Body of pancreas (tissue), 4 donors: ENCODE measurements at regions not wholly inside any gene's neighbourhood (a gene's known extent, or its start where the extent isn't known, plus 50 kb on each side); places are given as distances from the start of the nearest gene placed in this dataset.

Source experiments
- POLR2A ChIP-seq, 3 donors: fragments of 450-650 bp; IDR thresholded peaks; one replicate each; pipeline ENCODE4 v1.6.1; 2016; ENCODE audit warnings: antibody characterized with exemption in 3 of 3, mild to moderate bottlenecking in 2 of 3
- TF ChIP-seq, protein P1 (sequence below), 7 experiments: fragments of 450-650 bp in 4 of 7; fragments of 200-600 bp in 3 of 7; sonication (generic) in 3 of 7; IDR thresholded peaks; one replicate each; pipeline ENCODE4 v1.5.1; 2016 to 2019; ENCODE audit warnings: antibody characterized with exemption in 7 of 7

DNA sequence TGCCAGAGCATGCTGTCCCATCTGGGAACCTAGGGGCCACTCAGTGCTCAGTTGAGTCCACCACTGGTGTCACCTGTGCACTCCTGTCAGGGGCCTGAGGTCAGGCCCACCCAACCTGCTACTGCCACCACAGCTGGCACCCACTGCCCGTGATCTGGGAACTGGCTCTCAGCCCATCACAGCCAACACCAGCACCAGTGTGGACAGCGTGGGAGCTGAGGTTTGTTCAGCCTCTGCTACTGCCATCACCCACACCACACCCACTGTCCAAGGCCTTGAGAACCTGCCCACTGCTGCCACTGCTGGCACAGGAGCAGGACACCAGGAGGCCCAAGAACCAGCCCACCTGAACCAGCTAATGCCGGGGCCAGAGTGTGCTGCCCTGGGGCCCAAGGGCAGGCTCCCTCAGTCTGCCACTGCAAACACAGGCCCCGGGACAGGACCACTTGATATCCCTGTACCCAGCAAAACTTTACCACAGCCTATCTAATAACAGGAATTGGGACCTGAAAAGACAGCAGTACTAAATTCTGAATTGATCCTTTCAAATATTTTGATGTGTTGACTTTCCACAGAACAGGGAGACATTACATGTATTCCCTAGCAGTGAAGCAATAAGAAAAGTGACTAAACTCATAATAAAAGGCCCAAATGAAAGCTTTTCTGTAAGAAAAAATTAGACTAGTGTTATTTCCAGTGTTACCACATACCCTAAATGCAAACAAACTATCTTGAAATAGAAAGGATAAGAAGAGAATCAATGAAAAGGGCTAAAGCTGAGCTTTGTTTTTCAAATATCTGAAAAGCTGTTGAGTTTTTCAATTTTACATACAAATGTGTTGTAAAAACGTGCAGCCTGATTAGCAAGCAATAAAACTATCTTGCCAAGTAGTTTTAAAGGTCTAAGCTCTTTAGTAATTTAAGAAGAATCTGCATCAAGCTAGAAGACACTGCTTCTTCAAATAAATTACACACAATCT lies 640.7 kb downstream of the METTL4 start:
- TF ChIP-seq, protein P1, sequence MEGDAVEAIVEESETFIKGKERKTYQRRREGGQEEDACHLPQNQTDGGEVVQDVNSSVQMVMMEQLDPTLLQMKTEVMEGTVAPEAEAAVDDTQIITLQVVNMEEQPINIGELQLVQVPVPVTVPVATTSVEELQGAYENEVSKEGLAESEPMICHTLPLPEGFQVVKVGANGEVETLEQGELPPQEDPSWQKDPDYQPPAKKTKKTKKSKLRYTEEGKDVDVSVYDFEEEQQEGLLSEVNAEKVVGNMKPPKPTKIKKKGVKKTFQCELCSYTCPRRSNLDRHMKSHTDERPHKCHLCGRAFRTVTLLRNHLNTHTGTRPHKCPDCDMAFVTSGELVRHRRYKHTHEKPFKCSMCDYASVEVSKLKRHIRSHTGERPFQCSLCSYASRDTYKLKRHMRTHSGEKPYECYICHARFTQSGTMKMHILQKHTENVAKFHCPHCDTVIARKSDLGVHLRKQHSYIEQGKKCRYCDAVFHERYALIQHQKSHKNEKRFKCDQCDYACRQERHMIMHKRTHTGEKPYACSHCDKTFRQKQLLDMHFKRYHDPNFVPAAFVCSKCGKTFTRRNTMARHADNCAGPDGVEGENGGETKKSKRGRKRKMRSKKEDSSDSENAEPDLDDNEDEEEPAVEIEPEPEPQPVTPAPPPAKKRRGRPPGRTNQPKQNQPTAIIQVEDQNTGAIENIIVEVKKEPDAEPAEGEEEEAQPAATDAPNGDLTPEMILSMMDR (IDR thresholded peaks at IDR 0.05), result no peak
- no peak for TF ChIP-seq POLR2A (IDR thresholded peaks at IDR 0.05)
